ENCODE measurements at regions not wholly inside any gene's neighbourhood (a gene's known extent, or its start where the extent isn't known, plus 50 kb on each side); places are given as distances from the start of the nearest gene placed in this dataset.

GRCh38 chr12:28879379-28879778 lies 269.7 kb upstream of the FAR2 start:
- no peaks in the 10 kb centered on the region for H3K9me3 ChIP-seq

GRCh38 chr12:28882444-28882843 lies 266.6 kb upstream of the FAR2 start:
- Histone ChIP-seq H3K27me3 (no peaks in the 10 kb centered on the region), H3K36me3 (no peaks in the 10 kb centered on the region), H3K9me3 (no peaks in the 10 kb centered on the region), H3K27ac (no peak overlapping the region), H3K4me3 (no peak overlapping the region), H3K4me1 (no peaks in the 10 kb centered on the region)
- TF ChIP-seq, protein P1, sequence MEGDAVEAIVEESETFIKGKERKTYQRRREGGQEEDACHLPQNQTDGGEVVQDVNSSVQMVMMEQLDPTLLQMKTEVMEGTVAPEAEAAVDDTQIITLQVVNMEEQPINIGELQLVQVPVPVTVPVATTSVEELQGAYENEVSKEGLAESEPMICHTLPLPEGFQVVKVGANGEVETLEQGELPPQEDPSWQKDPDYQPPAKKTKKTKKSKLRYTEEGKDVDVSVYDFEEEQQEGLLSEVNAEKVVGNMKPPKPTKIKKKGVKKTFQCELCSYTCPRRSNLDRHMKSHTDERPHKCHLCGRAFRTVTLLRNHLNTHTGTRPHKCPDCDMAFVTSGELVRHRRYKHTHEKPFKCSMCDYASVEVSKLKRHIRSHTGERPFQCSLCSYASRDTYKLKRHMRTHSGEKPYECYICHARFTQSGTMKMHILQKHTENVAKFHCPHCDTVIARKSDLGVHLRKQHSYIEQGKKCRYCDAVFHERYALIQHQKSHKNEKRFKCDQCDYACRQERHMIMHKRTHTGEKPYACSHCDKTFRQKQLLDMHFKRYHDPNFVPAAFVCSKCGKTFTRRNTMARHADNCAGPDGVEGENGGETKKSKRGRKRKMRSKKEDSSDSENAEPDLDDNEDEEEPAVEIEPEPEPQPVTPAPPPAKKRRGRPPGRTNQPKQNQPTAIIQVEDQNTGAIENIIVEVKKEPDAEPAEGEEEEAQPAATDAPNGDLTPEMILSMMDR (IDR thresholded peaks at IDR 0.05): no peak
- no peak for TF ChIP-seq POLR2AphosphoS5 (IDR thresholded peaks at IDR 0.05)
- TF ChIP-seq POLR2A (IDR thresholded peaks at IDR 0.05): no peak
- intact Hi-C loops (cut with DNase I; ENCODE audit: low total_unique reads): no loop called here
- no peak for DNase-seq (ENCODE audit: low spot score in 2 of 2)

More at GRCh38 chr12:28879379-28879778, 269.7 kb upstream of the FAR2 start:
- Histone ChIP-seq H3K4me1 (no peaks in the 10 kb centered on the region), H3K36me3 (no peaks in the 10 kb centered on the region), H3K27me3 (no peaks in the 10 kb centered on the region), H3K4me3 (no peak overlapping the region), H3K27ac (peak overlapping the region in 1 of 2 donors; percentile 23)
- intact Hi-C loops (cut with DNase I; ENCODE audit: low total_unique reads): no loop called here
- no peak for TF ChIP-seq POLR2AphosphoS5 (IDR thresholded peaks at IDR 0.05)
- TF ChIP-seq, protein P1 (IDR thresholded peaks at IDR 0.05): no peak
- DNase-seq (ENCODE audit: low spot score in 2 of 2): no peak

GRCh38 chr12:28883406-28883997 lies 265.6 kb upstream of the FAR2 start:
- TF ChIP-seq POLR2A (IDR thresholded peaks at IDR 0.05) (no peak), POLR2AphosphoS5 (IDR thresholded peaks at IDR 0.05) (no peak)
- TF ChIP-seq, protein P1 (IDR thresholded peaks at IDR 0.05): no peak
- Histone ChIP-seq H3K27ac (no peak overlapping the region), H3K4me1 (no peaks in the 10 kb centered on the region), H3K27me3 (no peaks in the 10 kb centered on the region), H3K36me3 (no peaks in the 10 kb centered on the region), H3K9me3 (no peaks in the 10 kb centered on the region), H3K4me3 (no peak overlapping the region)
- DNase-seq (ENCODE audit: low spot score in 2 of 2): no peak
- intact Hi-C loops (cut with DNase I; ENCODE audit: low total_unique reads): no loop called here

GRCh38 chr12:28884904-28885679 lies 264.0 kb upstream of the FAR2 start:
- H3K27me3 ChIP-seq: no peaks in the 10 kb centered on the region
- H3K36me3 ChIP-seq: no peaks in the 10 kb centered on the region
- TF ChIP-seq POLR2A (IDR thresholded peaks at IDR 0.05): no peak
- TF ChIP-seq, protein P1 (IDR thresholded peaks at IDR 0.05): no peak
- no peak for TF ChIP-seq POLR2AphosphoS5 (IDR thresholded peaks at IDR 0.05)
- no peak overlapping the region for H3K27ac ChIP-seq
- no peak overlapping the region for H3K4me3 ChIP-seq
- intact Hi-C loops (cut with DNase I; ENCODE audit: low total_unique reads): no loop called here
- no peaks in the 10 kb centered on the region for H3K4me1 ChIP-seq
- no peaks in the 10 kb centered on the region for H3K9me3 ChIP-seq
- DNase-seq (ENCODE audit: low spot score in 2 of 2): no peak

DNA sequence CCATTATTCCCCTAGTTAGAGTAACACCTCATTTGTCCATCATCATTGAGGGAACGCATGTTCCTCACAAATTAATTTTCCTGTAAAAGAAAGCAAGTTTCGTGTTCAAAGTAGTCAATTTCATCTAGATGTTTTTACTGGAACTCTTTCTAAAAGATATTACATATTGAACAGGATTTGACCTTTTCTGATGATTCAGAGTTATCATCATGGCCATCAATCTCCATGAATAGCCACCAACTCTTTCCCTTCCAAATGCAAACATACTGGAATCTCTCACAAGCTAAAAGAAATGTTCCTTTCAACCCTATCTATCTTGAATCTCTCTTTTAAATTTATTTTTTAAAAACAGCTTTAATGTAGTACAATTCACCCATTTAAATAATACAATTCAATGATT lies 263.1 kb upstream of the FAR2 start:
- Histone ChIP-seq H3K27ac (no peak overlapping the region), H3K4me1 (no peaks in the 10 kb centered on the region), H3K9me3 (no peaks in the 10 kb centered on the region), H3K4me3 (no peak overlapping the region), H3K27me3 (no peaks in the 10 kb centered on the region), H3K36me3 (no peaks in the 10 kb centered on the region)
- intact Hi-C loops (cut with DNase I; ENCODE audit: low total_unique reads): no loop called here
- DNase-seq (ENCODE audit: low spot score in 2 of 2): no peak
- TF ChIP-seq POLR2A (IDR thresholded peaks at IDR 0.05) (no peak), POLR2AphosphoS5 (IDR thresholded peaks at IDR 0.05) (no peak)
- TF ChIP-seq, protein P1 (IDR thresholded peaks at IDR 0.05): no peak
